ENCODE measurements at regions not wholly inside any gene's neighbourhood (a gene's known extent, or its start where the extent isn't known, plus 50 kb on each side); places are given as distances from the start of the nearest gene placed in this dataset.

GRCh38 chr1:194297094-194297493 lies 1110.7 kb upstream of the B3GALT2 start:
- no peak for DNase-seq (ENCODE audit: low read depth, low spot score)
- POLR2A ChIA-PET: no interaction called here
- H3K4me3 ChIP-seq (ENCODE audit: low read depth, low read length): no peak overlapping the region
- CTCF ChIA-PET: no interaction called here
- TF ChIP-seq CTCF (IDR thresholded peaks at IDR 0.05; ENCODE audit: insufficient read depth, low read length, missing control alignments): no peak

- CTCF ChIA-PET: no interaction called here
- POLR2A ChIA-PET: no interaction called here
- H3K4me3 ChIP-seq (ENCODE audit: low read depth, low read length): no peak overlapping the region
- TF ChIP-seq CTCF (IDR thresholded peaks at IDR 0.05; ENCODE audit: insufficient read depth, low read length, missing control alignments): no peak
- DNase-seq (ENCODE audit: low read depth, low spot score): no peak
These were observed 1109.8 kb upstream of the B3GALT2 start for GRCh38 chr1:194296201-194296600.

GRCh38 chr1:194295685-194296084 lies 1109.3 kb upstream of the B3GALT2 start:
- H3K4me3 ChIP-seq (ENCODE audit: low read depth, low read length): no peak overlapping the region
- no peak for DNase-seq (ENCODE audit: low read depth, low spot score)
- peak; percentile 43 for TF ChIP-seq CTCF (IDR thresholded peaks at IDR 0.05; ENCODE audit: insufficient read depth, low read length, missing control alignments)
- POLR2A ChIA-PET: no interaction called here
- CTCF ChIA-PET: no interaction called here

GRCh38 chr1:194293851-194294405 lies 1107.5 kb upstream of the B3GALT2 start:
- no peak for DNase-seq (ENCODE audit: low read depth, low spot score)
- ChIA-PET POLR2A (no interaction called here), CTCF (no interaction called here)
- H3K4me3 ChIP-seq (ENCODE audit: low read depth, low read length): no peak overlapping the region
- no peak for TF ChIP-seq CTCF (IDR thresholded peaks at IDR 0.05; ENCODE audit: insufficient read depth, low read length, missing control alignments)

- no peak for TF ChIP-seq CTCF (IDR thresholded peaks at IDR 0.05; ENCODE audit: insufficient read depth, low read length, missing control alignments)
- DNase-seq (ENCODE audit: low read depth, low spot score): no peak
- H3K4me3 ChIP-seq (ENCODE audit: low read depth, low read length): no peak overlapping the region
- ChIA-PET CTCF (no interaction called here), POLR2A (no interaction called here)
These were observed 1106.6 kb upstream of the B3GALT2 start for GRCh38 chr1:194292966-194293365.

- ChIA-PET CTCF (no interaction called here), POLR2A (no interaction called here)
- TF ChIP-seq CTCF (IDR thresholded peaks at IDR 0.05; ENCODE audit: insufficient read depth, low read length, missing control alignments): no peak
- no peak for DNase-seq (ENCODE audit: low read depth, low spot score)
- no peak overlapping the region for H3K4me3 ChIP-seq (ENCODE audit: low read depth, low read length)
These were observed 1103.3 kb upstream of the B3GALT2 start for GRCh38 chr1:194289569-194290266.

Data from AG04449 (cell line).